GM10266 (cell line): ENCODE measurements at regions not wholly inside any gene's neighbourhood (a gene's known extent, or its start where the extent isn't known, plus 50 kb on each side); places are given as distances from the start of the nearest gene placed in this dataset.

Experiments used
- DNase-seq: peaks from one replicate; pipeline ENCODE4 v3.0.0; 2012; ENCODE audit errors: extremely low spot score
- TF ChIP-seq, protein P1 (sequence below): IDR thresholded peaks from 2 replicates; pipeline ENCODE4 v1.5.1; 2012; ENCODE audit warnings: mild to moderate bottlenecking, low read depth; ENCODE audit not compliant: control insufficient read depth, insufficient read depth; ENCODE audit errors: missing control alignments

DNA sequence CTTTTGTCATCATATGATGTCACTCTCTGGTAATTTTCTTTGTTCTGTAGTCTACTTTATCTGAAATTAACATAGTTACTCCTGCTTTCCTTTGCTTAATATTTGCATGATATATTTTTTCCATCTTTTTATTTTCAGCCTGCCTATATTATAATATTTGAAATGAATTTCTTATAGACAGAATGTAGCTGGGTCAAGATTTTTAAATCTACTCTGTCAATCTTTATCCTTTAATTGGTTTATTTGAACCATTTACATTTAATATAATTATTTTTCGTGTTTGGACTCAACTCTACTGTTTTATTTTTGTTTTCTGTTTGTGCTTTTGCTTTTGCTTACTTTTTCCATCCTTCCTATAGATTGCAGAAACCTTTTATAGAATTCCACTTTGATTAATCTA, 118.0 kb downstream of the FOXD1 start:
- TF ChIP-seq, protein P1, sequence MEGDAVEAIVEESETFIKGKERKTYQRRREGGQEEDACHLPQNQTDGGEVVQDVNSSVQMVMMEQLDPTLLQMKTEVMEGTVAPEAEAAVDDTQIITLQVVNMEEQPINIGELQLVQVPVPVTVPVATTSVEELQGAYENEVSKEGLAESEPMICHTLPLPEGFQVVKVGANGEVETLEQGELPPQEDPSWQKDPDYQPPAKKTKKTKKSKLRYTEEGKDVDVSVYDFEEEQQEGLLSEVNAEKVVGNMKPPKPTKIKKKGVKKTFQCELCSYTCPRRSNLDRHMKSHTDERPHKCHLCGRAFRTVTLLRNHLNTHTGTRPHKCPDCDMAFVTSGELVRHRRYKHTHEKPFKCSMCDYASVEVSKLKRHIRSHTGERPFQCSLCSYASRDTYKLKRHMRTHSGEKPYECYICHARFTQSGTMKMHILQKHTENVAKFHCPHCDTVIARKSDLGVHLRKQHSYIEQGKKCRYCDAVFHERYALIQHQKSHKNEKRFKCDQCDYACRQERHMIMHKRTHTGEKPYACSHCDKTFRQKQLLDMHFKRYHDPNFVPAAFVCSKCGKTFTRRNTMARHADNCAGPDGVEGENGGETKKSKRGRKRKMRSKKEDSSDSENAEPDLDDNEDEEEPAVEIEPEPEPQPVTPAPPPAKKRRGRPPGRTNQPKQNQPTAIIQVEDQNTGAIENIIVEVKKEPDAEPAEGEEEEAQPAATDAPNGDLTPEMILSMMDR: no peak
- no peak for DNase-seq

DNA sequence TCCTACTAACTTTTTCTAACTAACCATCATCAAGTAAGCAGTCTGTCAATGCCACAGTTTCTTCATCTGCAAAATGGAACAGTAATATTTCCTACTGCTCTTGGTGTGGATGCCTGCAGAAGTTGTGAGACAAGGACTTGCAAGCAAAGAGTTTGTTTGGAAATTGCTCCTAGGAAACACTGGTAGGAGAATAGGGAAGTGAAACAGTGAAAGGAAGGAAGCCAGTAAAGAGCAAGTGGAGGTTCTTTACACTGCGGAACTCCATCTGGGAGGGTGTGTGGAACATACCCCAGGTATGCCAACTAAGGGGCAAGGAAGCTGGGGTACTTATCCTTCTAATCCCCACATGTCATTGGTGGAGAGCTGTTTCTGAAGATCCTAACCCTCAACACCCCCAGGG, 119.9 kb downstream of the FOXD1 start:
- TF ChIP-seq, protein P1: no peak

DNA sequence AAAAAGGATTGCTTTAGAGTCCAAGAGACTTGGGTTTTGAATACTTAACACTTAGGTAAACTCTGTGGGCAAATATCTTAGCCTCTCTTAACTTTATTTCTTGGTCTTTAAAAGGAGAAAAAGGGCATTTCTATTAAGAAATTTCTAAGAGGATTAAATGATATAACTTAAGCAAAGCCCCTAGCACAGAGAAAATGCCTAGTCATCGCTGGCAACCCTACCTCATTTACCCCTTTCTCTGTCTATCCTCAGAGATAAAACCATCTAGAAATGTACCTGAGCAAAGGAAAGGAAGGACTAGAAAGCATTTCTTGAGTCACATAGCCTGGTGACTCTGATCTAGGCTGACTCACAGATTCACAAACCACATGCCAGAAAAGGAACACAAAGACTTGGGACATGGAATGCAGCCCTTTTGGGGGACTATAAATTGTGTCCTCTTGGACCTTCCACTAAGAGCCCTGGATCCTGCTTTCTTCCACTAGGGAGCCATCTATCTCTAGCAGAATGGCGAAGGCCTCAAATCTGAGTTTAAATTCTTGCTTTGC, 120.6 kb downstream of the FOXD1 start:
- DNase-seq: no peak

More for the DNA sequence above, 119.9 kb downstream of the FOXD1 start:
- no peak for DNase-seq

DNA sequence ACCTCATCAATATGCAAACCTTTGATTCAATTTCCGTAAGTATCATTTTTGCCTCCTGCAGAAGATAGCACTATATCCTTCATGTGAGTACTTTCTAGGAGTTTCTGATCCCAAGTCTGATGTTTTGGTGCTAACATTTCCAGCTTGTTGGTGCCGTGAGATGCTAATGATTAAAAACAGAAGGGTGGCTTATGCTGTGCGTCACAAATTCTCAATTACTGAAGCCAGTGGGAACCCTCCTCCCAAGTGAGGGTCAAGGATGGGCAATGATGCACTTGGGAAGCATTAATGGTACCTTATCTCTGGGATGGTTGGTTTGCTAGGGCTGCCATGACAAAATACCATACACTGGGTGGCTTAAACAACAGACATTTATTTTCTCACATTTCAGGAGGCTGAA, 123.0 kb downstream of the FOXD1 start:
- TF ChIP-seq, protein P1: no peak
- no peak for DNase-seq

More for the DNA sequence above, 120.6 kb downstream of the FOXD1 start:
- TF ChIP-seq, protein P1: no peak

DNA sequence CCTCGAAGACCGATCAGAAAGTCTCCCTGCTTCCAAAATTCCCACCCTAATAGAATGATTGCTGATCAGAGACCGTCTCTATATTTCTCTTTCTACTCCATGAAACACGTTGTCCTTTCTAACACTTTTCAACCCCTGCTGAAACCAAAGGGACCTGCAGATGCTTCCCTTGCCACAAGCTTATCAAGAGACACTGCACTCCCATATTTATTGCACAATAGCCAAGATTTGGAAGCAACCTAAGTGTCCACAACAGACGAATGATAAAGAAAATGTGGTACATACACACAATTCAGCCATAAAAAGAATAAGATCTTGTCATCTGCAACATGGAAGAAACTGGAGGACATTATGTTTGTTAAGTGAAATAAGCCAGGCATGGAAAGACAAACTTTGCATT, 125.1 kb downstream of the FOXD1 start:
- no peak for DNase-seq
- TF ChIP-seq, protein P1: no peak

DNA sequence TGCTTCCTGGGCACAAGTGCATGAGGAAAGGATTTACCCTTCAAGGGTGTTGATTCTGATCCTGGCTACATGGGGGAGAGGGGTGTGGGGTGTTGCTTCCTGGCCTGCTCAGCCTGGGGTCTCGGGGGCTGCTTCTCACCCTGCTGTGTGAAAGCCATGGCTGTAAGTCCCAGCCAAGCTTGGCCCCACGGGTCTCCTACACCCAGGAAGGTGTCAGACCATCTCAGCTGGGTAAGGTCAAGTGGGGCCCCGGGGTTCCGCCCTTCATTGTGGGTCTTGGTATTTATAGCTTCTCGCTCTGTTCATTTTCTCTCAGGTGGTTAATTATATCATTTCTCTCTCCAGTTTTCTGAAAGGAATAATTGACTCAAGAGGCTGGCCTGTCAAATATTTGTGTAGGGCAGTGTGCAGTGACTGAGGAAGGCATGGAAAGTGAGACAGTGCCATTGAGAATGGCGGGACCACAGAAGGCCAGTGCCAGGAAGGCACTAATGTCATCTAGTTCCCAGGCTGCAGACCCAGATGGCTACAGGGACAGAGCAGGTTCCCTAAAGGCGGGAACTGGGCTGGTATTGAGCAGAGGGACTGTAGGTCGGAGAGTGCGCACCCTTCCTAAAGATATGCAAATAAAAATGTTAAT, 126.0 kb downstream of the FOXD1 start:
- no peak for DNase-seq
- TF ChIP-seq, protein P1: no peak

DNA sequence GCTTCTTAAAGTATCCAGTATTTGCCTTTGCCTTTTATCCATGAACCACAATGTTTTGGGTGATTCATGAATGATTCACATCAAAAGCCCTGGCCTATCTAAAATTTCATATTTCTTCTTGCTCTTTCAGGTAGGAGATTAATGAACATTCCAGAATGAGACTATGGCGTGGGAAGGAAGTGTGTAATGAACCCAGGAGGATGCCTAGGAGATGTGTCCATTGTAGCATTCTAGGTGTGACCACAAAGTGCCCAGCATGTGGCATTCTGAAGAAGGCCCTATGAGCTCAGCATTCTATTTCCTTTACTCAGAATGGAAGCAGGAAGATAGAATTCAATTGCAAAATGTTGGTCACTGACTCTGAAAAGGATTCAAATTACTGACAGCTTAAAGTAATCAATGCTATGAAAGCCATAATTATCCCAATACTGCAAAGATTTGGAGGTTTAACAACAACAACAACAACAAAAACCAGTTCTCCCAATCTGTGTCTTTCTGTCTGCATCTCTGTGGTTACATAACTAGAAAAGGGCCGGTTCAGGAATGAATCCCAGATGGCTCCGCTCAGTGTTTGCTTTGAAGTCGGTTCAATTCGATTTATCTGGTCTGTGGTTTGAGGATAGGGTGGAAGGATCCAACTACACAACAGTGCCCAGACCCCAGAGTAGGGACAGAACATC, 126.7 kb downstream of the FOXD1 start:
- TF ChIP-seq, protein P1: no peak
- DNase-seq: no peak
